Heart left ventricle (tissue), 13 donors: ENCODE measurements at regions not wholly inside any gene's neighbourhood (a gene's known extent, or its start where the extent isn't known, plus 50 kb on each side); places are given as distances from the start of the nearest gene placed in this dataset.

Experiments used
- CTCF ChIP-seq, 12 donors: fragments of 200-600 bp; sonication (generic) in 4 of 12; IDR thresholded peaks; one replicate each; pipeline versions ENCODE4 v1.5.0 to v1.8.0; 2018 to 2022; ENCODE audit warnings: antibody characterized with exemption in 12 of 12, mild to moderate bottlenecking in 5 of 12
- POLR2A ChIP-seq, 2 donors: fragments of 450-650 bp; IDR thresholded peaks; one replicate each; pipeline ENCODE4 v1.6.1; 2017; ENCODE audit warnings: antibody characterized with exemption in 2 of 2, mild to moderate bottlenecking in 2 of 2, moderate library complexity in 2 of 2
- donor health status: ischemic (EF 13 %, LVEDD 7.1; RV severe dilation, severe dysfunction).
- donor health status: DM: no; HTN: yes; CAD: no.
- donor health status: DM: no; HTN: no; CAD: no.
- donor health status: ischemic (EF 25% LVEDD 6.9; RV normal size, moderate dysfunction).
- donor health status: ischemic (EF 25% LVEDD 5.7; RV mildly dilated, moderate dysfunction).
- donor health status: ischemic (EF 35%, LVEDD 5.7; RV mildly dilated, moderate dysfunction).
- donor health status: nonischemic (EF 11% LVEDD 7.7; RV severe dilation, severe dysfunction).
- donor health status: DM: yes; HTN: yes; CAD: no.
- donor health status: PGD.
- donor health status: ischemic (EF 29% LVEDD 5.4; RV normal size, mild dysfunction).
- donor health status: nonischemic (EF 23%, LVEDD 6.1; RV moderate dilation, normal function).

- TF ChIP-seq CTCF (IDR thresholded peaks at IDR 0.05) (no peak), POLR2A (IDR thresholded peaks at IDR 0.05) (no peak)
Measured at GRCh38 chr1:106785176-106785575, 271.3 kb upstream of the PRMT6 start.
